ENCODE measurements at regions not wholly inside any gene's neighbourhood (a gene's known extent, or its start where the extent isn't known, plus 50 kb on each side); places are given as distances from the start of the nearest gene placed in this dataset.
"Not testable (repeated sequence)": the region's sequence is repeated elsewhere in the genome, so short reads cannot be mapped to it uniquely, and the experiment has no call there.

DNA sequence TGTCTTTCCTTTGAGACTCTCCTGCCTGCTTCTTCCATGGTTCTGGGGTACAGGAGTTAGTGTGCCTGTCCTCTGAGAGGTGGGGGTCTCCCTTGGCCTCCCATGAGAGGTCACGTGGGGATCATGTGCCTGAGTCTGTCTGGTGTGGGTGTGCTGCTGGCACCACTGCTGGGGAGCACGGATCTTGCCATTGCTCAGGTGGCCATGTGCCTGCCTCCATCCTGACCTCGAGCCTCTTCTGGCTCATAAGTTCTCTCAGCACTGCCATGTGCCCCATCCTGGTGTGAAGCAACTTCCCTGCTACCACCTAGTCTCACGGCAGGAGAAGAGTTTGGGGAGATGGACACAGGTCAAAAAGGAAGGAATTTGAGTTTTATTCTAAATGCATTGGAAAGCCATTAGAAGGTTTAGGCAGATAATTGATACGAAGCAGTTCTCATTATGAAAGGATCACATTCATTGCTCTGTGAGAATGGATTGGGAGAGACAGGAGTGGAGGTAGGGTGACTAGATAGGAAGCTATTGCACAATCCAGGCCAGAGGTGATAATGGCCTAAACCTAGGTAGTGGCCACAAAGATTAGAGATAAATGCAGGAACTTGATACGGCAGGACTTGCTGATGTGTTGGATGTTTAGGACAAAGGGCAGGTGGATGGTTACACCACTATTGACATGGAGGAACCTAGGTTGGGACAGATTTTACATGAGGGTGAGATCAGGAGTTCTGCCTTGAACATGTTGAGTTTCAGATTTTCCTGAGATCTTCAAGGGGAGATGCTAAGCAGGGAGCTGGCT is 173.0 kb upstream of the RORA start:
- DNase-seq (ENCODE audit: low spot score), result no peak

DNA sequence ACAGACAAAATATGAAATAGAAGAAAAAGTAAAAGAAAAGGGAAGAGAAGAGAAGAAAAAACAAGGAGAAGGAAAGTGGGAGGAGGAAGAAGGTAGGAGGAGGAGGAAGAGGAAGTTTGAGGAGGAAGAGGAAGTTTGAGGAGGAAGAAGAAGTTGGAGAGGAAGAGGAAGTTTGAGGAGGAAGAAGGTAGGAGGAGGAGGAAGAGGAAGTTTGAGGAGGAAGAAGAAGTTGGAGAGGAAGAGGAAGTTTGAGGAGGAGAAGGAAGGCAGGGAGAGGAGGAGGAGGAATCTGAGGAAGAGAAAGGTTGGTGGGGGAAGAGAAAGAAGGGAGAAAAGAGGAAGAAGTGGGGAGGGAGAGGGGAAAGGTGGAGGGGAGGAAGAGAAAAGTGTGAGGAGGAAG is 169.2 kb upstream of the RORA start:
- no peak for DNase-seq (ENCODE audit: low spot score)

DNA sequence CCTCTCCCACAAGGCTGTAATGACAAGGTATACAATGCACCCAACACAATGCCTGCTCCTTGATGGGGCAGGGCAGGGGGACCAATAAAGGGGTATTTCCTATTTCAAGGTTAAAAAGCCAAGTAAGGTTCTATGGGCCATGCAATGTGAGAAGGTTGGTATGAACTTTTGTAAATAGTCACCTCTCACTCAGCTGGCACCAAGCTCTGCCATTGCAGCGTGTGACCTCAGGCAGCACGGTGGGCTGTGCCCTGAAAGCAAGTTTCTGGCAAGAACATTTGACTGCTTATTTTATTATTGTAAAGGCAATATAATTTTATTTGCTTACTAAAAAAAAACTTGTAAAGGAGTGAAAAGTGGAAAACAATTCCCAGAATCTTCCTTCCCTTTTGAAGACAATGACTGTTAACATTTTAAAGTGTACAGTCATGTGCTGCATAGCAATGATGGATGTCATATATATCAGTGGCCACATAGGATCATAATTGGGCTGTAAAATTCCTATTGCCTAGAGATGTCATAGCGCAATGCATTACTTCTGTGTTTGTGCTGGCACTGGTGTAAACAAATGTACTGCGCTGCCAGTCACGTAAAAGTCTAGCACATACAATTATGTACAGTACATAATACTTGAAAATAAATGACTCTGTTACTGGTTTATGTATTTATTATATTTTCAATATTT is 167.3 kb upstream of the RORA start:
- DNase-seq (ENCODE audit: low spot score), result no peak

DNA sequence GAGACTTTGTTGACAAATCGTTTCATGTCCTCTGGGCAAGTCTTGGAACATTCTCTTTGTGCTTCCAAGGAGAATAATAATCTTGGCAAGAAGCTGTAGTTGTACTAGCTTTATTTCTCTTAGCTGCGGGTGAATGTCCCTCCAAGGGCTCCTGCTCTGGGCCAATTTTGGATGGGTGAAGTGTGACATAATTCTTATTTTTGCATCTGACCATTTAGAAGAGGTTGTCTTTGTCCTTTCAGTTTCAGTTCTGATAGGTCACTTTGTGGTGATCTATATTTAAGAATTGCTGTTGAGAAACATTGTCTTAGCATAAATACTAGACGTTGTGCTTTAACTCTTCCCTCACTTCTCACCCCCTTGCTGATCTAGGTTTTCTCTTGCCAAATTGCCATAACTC is 164.8 kb upstream of the RORA start:
- DNase-seq (ENCODE audit: low spot score), result no peak

DNA sequence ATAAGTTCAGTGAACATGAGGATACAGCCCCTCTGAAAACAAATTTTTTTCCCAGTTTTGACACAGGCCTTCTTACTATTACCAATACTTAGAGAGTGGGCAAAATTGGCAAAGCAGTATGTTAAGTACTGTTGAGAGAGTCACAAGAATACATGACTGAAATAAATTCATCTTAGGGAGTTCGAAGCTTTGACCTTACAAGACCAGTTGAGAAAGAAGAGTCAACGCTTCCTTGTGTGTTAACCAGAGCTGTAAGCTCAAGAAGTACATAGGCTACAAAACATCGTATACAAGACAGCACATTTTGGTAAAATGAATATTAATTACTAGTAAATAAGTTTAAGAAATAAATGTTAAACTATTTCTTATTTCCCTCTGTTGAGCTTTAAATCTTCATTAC is 164.4 kb upstream of the RORA start:
- DNase-seq (ENCODE audit: low spot score), result no peak

DNA sequence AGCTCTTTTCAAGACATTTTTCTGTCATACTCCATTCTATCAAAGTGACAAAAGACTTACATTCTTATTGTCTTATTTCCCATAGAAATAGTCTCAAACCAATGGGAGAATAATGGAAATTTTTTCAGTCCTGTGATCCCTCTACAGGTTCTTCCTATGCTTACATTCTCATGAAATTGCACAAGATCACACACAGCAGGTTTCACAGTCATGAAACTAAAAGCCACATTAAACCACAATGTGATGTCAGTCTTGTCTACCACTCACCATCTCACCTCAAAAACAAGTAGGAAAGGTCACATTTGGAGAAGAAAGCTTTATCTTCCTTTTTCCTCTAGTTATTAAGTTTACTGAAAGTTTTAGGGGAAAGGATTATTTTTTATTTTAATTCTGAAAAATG is 161.0 kb upstream of the RORA start:
- no peak for DNase-seq (ENCODE audit: low spot score)

DNA sequence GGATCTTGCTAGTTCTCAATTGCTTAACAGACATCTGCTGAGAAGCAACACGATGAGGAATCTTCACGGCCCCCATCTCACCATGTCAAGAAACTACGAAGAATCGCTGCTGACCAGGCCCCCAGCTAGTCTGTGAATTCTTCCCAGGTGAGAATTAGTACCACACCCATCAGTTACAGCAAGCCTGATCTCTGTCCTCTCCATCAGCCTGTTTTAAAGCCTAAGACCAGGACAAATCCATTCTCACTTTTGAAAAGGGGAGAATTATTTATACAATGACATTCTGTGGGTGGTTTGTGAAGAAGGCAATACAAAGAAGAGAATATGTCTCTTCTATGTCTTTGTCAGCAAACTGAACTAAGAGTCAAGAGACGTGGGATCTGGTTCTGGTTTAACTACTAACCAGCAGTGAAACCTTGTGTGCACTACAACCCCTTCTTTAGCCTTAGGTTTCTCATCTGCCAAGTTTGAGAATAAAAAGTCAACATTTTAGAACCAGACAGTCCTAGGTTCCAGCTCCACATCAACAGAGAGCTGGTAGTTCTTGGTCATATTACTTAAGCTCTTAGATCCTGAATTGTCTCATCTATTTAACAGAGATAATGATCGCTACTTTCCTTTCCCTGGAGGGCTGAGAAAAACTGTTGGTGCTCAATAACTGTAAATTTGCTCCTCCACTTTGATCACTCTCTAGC is 160.4 kb upstream of the RORA start:
- no peak for DNase-seq (ENCODE audit: low spot score)

DNA sequence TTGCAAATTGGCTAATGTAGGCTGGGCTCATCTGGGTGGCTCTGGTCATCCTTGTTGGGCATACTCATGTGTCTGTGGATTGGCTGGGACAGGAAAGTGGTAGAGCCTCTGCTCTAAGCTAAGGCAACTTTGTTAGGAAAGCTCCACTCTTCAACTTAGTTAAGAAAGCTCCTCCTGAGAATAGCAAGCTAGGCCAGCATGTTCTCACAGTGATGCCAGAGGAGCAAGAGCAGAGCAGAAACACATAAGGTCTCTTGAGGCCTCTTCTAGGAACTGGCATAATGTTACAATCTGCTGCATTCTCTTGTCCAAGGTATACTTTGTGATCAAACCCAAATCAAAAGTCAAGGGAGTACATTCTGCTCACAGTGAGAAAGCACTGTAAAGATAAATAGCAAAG is 158.6 kb upstream of the RORA start:
- no peak for DNase-seq (ENCODE audit: low spot score)

DNA sequence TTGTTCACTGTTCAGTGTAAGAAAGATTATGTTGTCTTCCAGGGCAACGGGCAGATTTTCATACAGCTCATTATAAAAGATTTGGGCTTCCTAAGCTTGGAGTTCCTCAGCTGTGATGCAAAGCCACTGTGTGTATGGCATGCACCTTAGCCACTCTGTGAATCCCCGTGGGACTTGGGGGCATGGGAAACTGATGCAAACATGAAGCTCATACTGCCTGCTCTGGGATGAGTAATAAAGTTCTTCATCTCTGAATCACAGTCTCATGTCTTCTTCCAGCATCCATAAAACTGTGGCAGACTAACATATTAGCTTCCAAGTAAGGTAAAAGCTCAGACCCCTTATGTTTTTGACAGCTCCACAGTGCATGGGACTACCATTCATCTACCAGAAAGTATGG is 154.3 kb upstream of the RORA start:
- no peak for DNase-seq (ENCODE audit: low spot score)

DNA sequence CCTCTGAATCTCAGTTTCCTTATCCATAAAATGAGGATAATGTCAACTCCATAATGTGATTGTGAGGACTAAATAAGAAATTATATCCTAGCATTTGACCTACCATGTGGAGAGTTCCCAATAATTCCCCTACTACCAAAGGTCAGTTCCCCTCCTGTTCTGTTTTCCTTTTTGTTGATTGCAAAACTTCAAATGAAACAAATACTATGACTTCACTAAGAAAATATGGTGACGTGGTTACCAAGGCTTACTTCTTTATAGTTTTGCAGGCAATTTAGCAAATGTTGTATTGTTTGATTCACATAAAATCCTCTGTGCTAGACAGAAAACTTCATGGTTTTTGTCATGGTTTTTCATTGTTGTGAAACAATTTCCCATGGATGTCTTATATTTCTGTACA is 153.8 kb upstream of the RORA start:
- DNase-seq (ENCODE audit: low spot score), result no peak

DNA sequence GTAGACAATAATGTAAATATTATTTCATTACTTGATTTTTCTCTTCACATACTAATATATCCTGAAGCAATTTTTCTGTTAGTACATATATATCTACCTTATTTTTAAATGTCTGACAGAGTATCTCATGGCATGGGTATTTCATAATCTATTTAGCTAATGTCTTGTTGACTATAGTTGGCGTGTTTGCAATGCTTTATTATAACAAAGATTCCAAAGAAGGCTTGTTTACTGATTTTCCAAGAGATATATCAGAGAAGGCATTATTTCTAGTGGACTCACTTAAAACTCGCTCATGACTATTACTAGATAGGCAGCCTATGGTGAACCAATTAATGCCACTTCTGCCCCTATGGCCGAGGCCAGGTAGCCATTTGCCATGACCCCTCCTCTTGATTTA is 152.4 kb upstream of the RORA start:
- DNase-seq (ENCODE audit: low spot score), result no peak

DNA sequence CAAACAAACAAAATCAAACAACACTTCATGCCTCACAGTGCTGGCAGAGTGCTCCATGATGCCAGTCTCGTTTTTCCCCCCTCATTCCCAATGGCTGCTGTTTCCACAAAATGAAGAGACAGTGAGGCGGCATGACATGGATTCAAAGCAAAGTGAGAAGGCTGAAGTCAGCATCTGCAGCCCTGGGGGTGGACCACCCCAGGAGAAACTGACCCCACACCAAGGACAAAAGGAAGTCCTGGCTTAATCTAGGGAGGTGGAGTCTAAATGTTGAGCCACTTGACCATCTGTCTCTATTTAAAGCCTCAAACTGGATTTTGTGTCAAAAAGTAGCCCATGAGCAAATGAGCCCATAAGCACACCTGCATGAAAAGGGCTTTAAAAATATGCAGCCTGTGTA is 151.2 kb upstream of the RORA start:
- DNase-seq (ENCODE audit: low spot score), result no peak

DNA sequence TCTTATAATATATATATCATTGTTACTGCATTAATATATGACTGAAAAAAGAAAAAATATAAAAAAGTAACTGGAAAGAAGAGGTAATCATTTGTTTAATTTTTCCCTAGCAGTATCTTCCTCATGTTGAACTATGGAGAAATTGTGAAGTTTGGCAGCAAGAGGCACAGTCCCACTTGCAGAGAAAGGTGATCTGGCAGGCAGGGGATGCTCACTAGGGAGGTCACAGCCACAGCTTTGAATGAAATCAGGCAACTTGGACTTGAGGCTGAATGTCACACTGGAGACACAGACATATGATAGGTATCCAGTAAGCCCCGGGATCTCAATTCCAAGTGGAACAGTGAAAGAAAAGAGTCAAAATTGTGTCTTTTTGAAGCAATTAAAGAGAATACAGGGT is 149.9 kb upstream of the RORA start:
- no peak for DNase-seq (ENCODE audit: low spot score)

DNA sequence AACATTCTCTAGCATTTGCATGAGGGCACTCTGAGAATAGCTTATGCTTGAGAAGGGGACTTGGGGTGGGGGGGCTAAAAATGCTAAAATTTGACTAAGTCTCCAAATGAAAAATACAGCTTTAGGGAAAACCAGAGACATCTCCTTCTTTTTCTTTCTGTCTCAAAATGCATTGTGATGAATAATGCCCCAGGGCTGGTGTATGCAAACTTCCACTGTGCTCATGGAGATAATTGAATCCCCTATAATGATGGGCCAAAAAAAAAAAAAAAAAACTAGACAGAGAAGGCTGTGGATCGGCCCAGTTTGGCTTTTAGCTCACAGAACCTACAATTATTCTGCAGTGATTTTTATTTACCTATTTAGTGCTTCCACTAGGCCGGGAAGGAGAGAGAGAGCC is 147.9 kb upstream of the RORA start:
- no peak for DNase-seq (ENCODE audit: low spot score)

DNA sequence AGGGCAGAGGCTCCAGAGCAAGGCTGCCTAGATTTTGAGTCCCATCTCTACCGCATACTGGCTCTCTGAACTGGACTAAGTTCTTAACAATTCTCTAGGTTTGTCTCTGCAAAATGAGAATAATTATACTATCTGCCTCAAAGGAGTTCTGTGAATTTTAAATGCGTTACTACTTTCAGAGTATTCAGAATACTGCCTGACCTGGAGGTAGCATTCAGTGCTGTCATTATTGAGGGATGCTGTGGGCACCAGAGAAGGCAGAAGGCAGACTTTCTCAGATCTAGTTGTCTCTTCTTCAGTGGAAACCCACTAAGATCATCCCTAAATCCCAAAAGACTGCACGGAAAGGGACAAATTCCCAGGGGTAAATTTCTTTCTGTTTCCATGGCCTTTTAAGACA is 147.4 kb upstream of the RORA start:
- no peak for DNase-seq (ENCODE audit: low spot score)

DNA sequence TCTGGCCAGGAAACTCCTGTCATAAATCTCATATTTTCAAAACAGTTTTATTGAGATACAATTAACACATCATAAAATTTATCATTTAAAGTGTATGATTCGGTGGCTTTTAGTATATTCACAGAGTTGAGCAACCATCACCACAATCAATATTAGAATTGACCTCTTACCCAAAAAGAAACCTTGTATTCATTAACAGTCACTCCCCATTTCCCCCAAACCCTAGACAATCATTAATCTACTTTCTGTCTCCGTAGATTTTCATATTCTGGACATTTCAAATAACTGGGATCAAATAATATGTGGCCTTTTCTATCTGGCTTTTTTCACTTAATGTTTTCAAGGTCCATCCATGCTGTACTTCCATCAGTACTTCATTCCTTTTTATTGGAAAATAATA is 145.7 kb upstream of the RORA start:
- DNase-seq (ENCODE audit: low spot score), result no peak

DNA sequence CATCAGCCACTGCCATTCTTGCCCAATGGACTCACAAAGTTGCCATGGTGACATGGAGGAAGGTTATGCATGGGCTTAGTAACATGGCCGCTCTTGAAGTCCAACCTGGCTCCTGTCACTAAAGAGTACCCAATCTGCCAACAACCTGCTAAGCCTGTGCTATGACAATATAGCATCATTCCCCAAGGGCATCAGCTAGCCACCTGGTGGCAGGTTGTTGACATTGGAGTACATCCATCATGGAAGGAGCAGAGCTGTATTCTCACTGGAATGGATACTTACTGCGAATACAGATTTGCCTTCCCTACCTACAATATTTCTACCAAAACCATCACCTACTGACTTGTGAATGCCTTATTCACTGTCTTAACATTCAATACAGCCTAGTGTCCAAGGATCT is 138.9 kb upstream of the RORA start:
- no peak for DNase-seq (ENCODE audit: low spot score)

DNA sequence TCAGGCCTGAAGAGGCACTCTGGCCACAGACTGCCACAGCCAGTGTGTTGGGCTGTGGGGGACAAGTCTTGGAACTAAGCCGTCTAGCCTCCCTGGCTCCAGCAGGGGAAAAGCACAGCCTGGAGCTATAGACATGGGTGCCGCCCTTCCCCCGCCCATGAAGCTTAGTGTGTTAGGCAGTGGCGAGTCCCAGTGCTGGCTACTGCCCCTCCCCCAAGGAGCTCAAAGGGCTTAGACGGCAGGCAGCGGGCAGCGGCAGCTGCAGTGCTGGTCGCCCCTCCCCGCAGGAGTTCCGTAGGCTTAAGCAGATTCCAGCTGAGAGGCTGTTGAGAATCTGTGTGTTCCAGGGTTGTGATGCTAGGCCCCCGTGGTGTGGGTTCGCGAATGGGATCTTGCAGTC is 135.8 kb upstream of the RORA start:
- DNase-seq (ENCODE audit: low spot score), result peak; percentile 51

DNA sequence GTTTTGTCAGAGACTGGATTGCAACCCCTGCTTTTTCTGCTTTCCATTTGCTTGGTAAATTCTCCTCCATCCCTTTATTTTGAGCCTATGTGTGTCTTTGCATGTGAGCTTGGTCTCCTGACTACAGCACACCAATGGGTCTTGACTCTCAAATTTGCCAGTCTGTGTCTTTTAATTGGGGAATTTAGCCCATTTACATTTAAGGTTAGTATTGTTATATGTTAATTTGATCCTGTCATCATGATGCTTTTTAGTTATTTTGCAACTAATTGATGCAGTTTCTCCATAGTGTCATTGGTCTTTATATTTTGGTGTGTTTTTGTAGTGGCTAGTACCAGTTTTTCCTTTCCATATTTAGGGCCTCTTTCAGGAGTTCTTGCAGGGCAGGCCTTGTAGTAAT is 133.8 kb upstream of the RORA start:
- not testable (repeated sequence) for DNase-seq (ENCODE audit: low spot score)

DNA sequence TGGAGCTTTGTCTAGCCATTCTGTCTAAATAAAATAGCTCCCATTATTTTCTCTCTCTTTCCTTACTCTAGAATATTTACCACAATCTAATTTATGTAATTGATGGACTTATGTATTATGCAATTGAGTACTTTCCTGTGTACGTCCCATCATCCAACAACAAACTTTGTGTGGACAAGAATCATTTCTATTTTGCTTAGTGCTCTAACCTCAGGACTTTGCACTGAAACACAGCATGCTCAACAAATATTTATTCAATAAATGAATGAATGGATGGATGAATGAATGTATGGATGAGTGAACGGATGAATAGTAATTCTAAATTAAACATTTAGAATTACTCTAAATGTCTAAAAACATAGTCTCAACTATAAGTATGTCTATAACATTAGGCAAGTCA is 115.2 kb upstream of the RORA start:
- DNase-seq (ENCODE audit: low spot score), result no peak

DNA sequence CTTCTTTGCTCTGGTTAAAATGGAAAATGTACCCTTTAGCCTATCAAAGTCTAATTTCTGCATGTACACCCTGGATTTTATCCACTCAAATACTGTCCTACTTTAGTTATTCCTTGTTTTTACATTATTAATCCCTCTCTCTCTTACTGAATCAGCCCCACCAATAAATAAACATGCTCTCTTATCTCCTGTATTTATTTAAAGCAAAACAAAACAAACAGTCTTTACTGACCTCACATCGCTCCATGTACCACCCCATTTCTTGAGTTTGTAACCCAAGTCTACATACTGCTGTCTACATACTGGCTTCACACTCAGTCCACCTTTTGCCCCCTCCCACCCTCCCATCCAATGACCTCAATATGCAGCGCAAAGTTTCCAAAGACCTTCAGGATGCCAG is 113.3 kb upstream of the RORA start:
- DNase-seq (ENCODE audit: low spot score), result no peak

DNA sequence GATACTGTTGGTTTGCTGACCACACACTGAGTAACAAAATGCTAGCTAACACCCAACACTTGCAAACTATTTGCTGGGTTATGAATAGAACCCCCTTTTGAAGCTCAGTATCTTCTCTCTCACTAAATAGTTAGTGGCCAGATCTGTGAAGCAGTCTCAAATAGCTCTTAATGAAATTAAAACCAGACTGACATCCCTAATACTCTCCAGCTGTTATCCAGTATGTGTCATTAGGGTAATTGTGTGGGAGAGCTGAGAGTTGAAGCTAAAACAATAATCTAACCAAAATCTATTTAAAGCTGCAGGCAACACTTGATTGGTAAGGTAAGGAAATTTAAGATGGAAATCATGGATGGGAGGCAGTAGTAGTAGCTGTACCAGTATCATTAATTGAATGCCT is 110.4 kb upstream of the RORA start:
- DNase-seq (ENCODE audit: low spot score), result no peak

DNA sequence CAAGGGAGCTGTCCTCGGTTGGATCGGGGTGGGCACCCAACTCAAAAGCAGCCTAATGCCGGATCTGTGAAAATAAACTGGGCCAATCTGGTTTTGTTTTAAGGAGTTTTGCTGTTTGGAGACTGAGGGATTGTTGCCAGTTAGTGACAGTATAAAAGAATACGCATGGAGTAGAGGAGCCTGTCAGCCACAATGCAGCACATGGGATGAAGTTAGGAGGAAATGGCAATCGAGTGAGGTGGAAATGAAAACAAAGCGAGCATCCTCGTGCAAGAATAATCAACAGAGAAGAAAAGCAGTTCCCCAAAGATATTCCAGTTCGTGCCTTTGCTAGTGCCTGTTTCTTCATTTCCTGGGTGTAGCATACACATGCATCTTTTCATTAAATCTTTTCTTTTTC is 108.4 kb upstream of the RORA start:
- DNase-seq (ENCODE audit: low spot score), result no peak
